HFF-Myc (cell line): ENCODE measurements at regions not wholly inside any gene's neighbourhood (a gene's known extent, or its start where the extent isn't known, plus 50 kb on each side); places are given as distances from the start of the nearest gene placed in this dataset.

Experiments used
- DNase-seq: peaks from one replicate; pipeline ENCODE4 v3.0.0-alpha.2; 2011; ENCODE audit warnings: low read depth; ENCODE audit errors: extremely low read depth
- H3K4me3 ChIP-seq: replicated peaks from 2 replicates; pipeline ENCODE4 v1.5.1; 2011; ENCODE audit warnings: low read depth, mild to moderate bottlenecking, control low read depth, low read length
- TF ChIP-seq, protein P1 (sequence below): IDR thresholded peaks from 2 replicates; pipeline ENCODE4 v1.5.1; 2012; ENCODE audit warnings: mild to moderate bottlenecking, low read depth, low read length, control low read depth; ENCODE audit errors: missing control alignments

DNA sequence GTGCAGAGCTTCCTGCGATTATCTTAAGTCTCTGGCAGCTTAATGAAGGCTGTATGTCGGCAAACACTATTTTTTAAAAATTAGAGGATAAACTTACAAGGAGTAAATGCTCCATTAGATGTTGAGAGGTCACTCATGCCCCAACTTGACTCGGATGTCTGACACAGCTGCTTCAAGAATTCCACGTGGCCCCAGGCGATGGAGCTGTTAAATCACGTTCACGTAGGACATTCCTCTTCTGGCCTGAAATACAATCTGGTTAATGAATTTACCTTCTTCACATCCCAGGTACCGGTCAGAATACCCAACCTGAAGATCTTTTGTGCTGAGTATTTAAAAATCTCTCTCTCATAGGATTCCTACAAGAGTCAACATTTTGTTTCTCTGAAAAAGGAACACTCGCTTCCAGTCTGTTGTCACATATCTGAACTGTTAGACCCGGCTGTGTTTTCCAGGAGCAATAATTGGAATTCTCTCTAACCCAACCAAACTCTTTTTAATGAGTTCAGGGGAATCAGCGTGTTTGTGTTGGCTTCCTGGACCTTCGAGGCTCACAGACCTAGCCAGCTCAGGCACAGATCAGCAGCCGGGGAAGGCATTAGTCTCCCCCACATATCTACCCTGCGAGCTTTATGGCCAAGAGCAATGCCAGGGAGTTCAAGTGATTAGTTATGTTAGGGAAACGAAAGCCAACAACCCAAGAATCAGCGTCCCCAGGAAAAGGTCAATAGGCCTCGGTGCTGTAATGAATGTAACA, 284.9 kb downstream of the FGFR2 start:
- TF ChIP-seq, protein P1, sequence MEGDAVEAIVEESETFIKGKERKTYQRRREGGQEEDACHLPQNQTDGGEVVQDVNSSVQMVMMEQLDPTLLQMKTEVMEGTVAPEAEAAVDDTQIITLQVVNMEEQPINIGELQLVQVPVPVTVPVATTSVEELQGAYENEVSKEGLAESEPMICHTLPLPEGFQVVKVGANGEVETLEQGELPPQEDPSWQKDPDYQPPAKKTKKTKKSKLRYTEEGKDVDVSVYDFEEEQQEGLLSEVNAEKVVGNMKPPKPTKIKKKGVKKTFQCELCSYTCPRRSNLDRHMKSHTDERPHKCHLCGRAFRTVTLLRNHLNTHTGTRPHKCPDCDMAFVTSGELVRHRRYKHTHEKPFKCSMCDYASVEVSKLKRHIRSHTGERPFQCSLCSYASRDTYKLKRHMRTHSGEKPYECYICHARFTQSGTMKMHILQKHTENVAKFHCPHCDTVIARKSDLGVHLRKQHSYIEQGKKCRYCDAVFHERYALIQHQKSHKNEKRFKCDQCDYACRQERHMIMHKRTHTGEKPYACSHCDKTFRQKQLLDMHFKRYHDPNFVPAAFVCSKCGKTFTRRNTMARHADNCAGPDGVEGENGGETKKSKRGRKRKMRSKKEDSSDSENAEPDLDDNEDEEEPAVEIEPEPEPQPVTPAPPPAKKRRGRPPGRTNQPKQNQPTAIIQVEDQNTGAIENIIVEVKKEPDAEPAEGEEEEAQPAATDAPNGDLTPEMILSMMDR: no peak
- no peak overlapping the region for H3K4me3 ChIP-seq
- no peak for DNase-seq

DNA sequence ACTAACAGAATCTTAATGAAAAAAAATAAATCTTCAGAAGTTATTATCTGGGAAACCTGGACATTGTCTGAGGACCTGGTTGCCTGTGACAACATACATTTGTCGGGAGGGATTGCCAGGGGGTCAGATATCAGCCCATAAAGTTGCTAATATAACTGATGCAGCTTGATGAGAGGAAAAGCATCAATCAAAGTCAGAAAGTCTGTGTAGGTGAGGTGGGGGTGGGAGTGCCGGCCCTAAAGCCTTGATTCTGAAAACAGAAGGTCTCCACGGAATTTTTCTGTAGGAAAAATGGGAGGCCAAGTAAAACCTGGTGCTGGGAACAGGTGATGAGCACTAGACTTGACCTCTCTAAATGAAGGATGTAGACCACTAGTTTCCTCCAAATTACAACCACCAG, 281.8 kb downstream of the FGFR2 start:
- TF ChIP-seq, protein P1: no peak
- H3K4me3 ChIP-seq: no peak overlapping the region
- no peak for DNase-seq

DNA sequence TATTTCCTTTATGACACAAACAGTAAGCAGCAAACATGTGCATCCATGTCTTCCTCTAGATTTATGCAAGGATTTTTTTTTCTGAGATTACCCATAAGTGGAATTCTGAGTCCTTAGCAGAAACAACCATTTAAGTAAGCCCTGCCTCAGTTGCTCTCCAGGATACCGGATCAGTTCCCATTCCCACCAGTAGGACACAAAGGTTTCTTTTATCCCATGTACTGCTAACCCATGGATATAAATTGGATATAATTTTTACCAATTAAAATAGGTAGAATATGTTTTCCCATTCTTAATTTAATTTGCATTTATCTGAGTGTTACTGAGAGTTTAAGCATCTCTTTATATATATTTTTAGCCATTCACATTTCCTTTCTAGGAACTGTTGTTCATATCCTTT, 280.9 kb downstream of the FGFR2 start:
- DNase-seq: no peak
- TF ChIP-seq, protein P1: no peak

DNA sequence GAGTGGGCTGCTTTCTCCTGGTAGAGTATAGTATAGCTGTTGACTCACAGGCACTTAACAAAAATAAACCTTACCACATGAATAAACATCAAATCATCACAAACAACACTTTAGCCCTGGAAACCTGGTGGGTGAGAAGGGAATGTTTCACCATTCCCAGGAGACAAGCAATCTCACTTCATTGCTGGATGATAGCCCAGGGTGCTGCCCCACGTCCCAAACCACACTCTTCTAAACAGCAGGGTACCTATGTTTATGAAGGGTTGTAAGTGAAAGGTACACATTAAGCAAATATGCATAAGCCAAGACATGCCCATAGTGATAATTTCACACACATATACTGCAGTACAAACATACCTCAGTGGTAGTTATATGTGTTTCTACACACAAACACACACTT, 276.2 kb downstream of the FGFR2 start:
- DNase-seq: no peak
- TF ChIP-seq, protein P1: no peak

More for the DNA sequence above, 280.9 kb downstream of the FGFR2 start:
- no peak overlapping the region for H3K4me3 ChIP-seq

DNA sequence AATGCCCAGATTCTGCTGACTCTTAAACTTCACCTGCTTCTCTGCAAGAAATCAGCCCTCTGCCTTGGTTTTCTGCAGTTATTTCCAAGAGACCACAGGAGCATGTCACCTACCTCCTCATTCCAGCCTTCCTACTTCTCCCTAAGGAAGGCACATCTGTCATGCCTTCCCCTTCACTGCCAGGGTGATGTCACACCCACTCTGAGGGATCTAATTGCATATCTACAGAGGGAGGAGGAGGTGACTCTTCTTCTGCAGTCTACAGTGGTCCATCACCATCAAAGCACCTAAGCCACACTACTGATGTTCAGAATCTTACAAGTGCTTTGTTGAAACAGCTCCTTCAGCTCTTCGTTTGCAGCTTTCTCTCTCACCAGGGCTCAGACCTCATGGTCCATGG, 275.5 kb downstream of the FGFR2 start:
- H3K4me3 ChIP-seq: no peak overlapping the region
- DNase-seq: no peak
- TF ChIP-seq, protein P1: no peak

More for the DNA sequence above, 276.2 kb downstream of the FGFR2 start:
- no peak overlapping the region for H3K4me3 ChIP-seq

DNA sequence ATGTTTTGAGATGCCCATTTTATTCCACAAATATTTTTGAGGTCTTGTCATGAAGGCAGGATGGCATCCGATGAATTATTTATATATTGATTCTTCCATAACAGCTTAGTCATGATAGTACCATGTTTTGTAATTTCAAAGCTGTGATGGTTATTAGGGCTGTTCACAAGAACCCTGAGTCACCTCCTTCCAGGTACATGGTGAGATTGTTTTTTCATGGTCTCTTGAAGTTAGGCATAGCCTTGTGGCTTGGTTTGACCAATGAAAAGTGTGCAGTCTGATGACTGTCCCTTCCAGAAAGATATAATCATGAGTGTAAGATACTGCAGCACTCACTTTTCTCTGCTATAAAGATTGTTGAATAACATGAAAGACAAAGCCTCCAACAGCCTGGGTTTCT, 274.8 kb downstream of the FGFR2 start:
- TF ChIP-seq, protein P1: no peak
- no peak for DNase-seq
- H3K4me3 ChIP-seq: no peak overlapping the region
